ENCODE measurements at regions not wholly inside any gene's neighbourhood (a gene's known extent, or its start where the extent isn't known, plus 50 kb on each side); places are given as distances from the start of the nearest gene placed in this dataset.

GRCh38 chr11:27860811-27861210 lies 160.6 kb upstream of the BDNF start:
- no peak for TF ChIP-seq PRDM15 (CRISPR knock-in tag; IDR thresholded peaks at IDR 0.05)
- TF ChIP-seq RAD51 (IDR thresholded peaks at IDR 0.05), result no peak
- no peak for TF ChIP-seq HDAC2 (IDR thresholded peaks at IDR 0.05)
- TF ChIP-seq TAF1 (IDR thresholded peaks at IDR 0.05; ENCODE audit: borderline replicate concordance, low read depth, low read length), result no peak
- no peak for TF ChIP-seq CREB1 (IDR thresholded peaks at IDR 0.05; ENCODE audit: low read depth)
- no peak for TF ChIP-seq CTCF (IDR thresholded peaks at IDR 0.05 in 2 of 3, conservative IDR thresholded peaks at IDR 0.05 in 1 of 3; ENCODE audit: control insufficient read depth in 2 of 3, extremely low read depth in 1 of 3, insufficient read depth in 1 of 3, low read depth in 3 of 3, low read length in 3 of 3)
